BE2C (cell line): ENCODE measurements at regions not wholly inside any gene's neighbourhood (a gene's known extent, or its start where the extent isn't known, plus 50 kb on each side); places are given as distances from the start of the nearest gene placed in this dataset.

Experiments
- DNase-seq: peaks from one replicate; pipeline ENCODE4 v3.0.0-alpha.2; 2020
- H3K27me3 ChIP-seq: fragments of 250-450 bp; sonication (Bioruptor Pico); 2 replicates; pipeline ENCODE4 v1.5.1; 2020; ENCODE audit warnings: mild to moderate bottlenecking
- H3K36me3 ChIP-seq: fragments of 250-450 bp; sonication (Bioruptor Pico); 2 replicates; pipeline ENCODE4 v1.5.1; 2020; ENCODE audit warnings: mild to moderate bottlenecking
- H3K4me1 ChIP-seq: fragments of 250-450 bp; sonication (Bioruptor Pico); 2 replicates; pipeline ENCODE4 v1.5.1; 2020
- H3K4me3 ChIP-seq: 2 replicates; pipeline ENCODE4 v1.5.1; 2011; ENCODE audit warnings: low read depth, low read length
- H3K9me3 ChIP-seq: fragments of 250-450 bp; sonication (Bioruptor Pico); 2 replicates; pipeline ENCODE4 v1.5.1; 2020
- CTCF ChIP-seq: IDR thresholded peaks from 2 replicates; pipeline ENCODE4 v1.5.1; 2012; ENCODE audit warnings: mild to moderate bottlenecking, low read depth, low read length

- no peak for DNase-seq
- Histone ChIP-seq H3K36me3 (no peaks in the 10 kb centered on the region), H3K4me3 (no peak overlapping the region), H3K27me3 (no peaks in the 10 kb centered on the region), H3K9me3 (no peaks in the 10 kb centered on the region), H3K4me1 (no peaks in the 10 kb centered on the region)
- TF ChIP-seq CTCF, result no peak
Observed at GRCh38 chr21:21762855-21763254, 764.6 kb downstream of the NCAM2 start.

- H3K9me3 ChIP-seq, result no peaks in the 10 kb centered on the region
- H3K27me3 ChIP-seq, result no peaks in the 10 kb centered on the region
- DNase-seq, result no peak
- H3K4me1 ChIP-seq, result no peaks in the 10 kb centered on the region
- no peaks in the 10 kb centered on the region for H3K36me3 ChIP-seq
- no peak overlapping the region for H3K4me3 ChIP-seq
- no peak for TF ChIP-seq CTCF
Observed at GRCh38 chr21:21764281-21764680, 766.1 kb downstream of the NCAM2 start.

GRCh38 chr21:21767276-21767675 lies 769.1 kb downstream of the NCAM2 start:
- Histone ChIP-seq H3K27me3 (no peaks in the 10 kb centered on the region), H3K36me3 (no peaks in the 10 kb centered on the region), H3K9me3 (no peaks in the 10 kb centered on the region), H3K4me1 (no peaks in the 10 kb centered on the region), H3K4me3 (no peak overlapping the region)
- TF ChIP-seq CTCF, result no peak
- DNase-seq, result no peak

- Histone ChIP-seq H3K4me3 (no peak overlapping the region), H3K9me3 (no peaks in the 10 kb centered on the region), H3K36me3 (no peaks in the 10 kb centered on the region), H3K4me1 (peaks cover 3% of the 10 kb centered on the region; the same call in 1 of the 2 replicates), H3K27me3 (no peaks in the 10 kb centered on the region)
- DNase-seq, result no peak
- no peak for TF ChIP-seq CTCF
Observed at GRCh38 chr21:21788591-21788990, 790.4 kb downstream of the NCAM2 start.

GRCh38 chr21:21801921-21802320 lies 803.7 kb downstream of the NCAM2 start:
- no peaks in the 10 kb centered on the region for H3K27me3 ChIP-seq
- H3K36me3 ChIP-seq, result no peaks in the 10 kb centered on the region
- H3K4me3 ChIP-seq, result no peak overlapping the region
- H3K4me1 ChIP-seq, result 0 out of 2 replicates have a peak, but pooled peaks cover 3% of the 10 kb centered on the region
- TF ChIP-seq CTCF, result no peak
- no peaks in the 10 kb centered on the region; the same call in 1 of the 2 replicates for H3K9me3 ChIP-seq
- no peak for DNase-seq

- H3K9me3 ChIP-seq, result no peaks in the 10 kb centered on the region; the same call in 1 of the 2 replicates
- DNase-seq, result peak; percentile 57
- H3K4me3 ChIP-seq, result no peak overlapping the region
- no peaks in the 10 kb centered on the region for H3K36me3 ChIP-seq
- peaks cover 9% of the 10 kb centered on the region for H3K4me1 ChIP-seq
- TF ChIP-seq CTCF, result no peak
- H3K27me3 ChIP-seq, result no peaks in the 10 kb centered on the region
Observed at GRCh38 chr21:21806711-21807597, 808.7 kb downstream of the NCAM2 start.
